ENCODE measurements at regions not wholly inside any gene's neighbourhood (a gene's known extent, or its start where the extent isn't known, plus 50 kb on each side); places are given as distances from the start of the nearest gene placed in this dataset.

DNA sequence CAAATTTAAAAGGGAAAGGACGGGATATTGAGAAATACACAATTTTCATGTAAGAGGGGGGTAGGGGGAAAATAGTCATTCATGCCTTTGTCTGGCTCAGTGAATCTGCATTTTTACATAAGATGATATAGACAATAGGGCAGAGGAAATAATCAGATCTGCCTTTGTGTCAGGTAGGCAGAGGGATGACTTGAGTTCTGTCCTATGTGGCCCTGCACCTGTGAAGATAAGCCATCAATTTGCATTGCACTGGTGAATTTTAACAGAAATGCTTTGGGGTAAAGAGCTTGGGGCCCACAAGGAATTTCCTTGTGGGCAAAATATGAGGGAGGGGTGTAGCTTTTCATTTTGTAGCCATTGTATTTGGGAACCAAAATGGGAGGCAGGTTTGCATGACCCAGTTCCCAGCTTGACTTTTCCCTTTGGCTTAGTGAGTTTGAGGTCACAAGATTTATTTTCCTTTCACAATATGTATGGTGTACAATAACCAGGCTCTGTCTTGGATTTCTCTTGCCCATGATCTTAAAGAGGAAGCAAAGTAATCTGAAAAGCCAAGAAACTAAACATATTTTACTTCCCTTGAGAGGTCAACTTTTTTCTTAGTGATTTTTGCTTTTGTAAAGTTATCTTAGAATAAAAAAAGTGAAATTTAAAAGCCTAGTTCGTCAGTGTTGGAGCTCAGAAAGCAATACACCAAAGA is 77.7 kb upstream of the SORL1 start:
- TF ChIP-seq CTCF (IDR thresholded peaks at IDR 0.05; ENCODE audit: insufficient read depth, low read depth, low read length) (no peak), EZH2 (IDR thresholded peaks at IDR 0.05; ENCODE audit: insufficient read depth, low read length) (no peak)

All from astrocyte (in vitro differentiated cells and primary cell).